ENCODE measurements at regions not wholly inside any gene's neighbourhood (a gene's known extent, or its start where the extent isn't known, plus 50 kb on each side); places are given as distances from the start of the nearest gene placed in this dataset.
"Not testable (repeated sequence)": the region's sequence is repeated elsewhere in the genome, so short reads cannot be mapped to it uniquely, and the experiment has no call there.

DNA sequence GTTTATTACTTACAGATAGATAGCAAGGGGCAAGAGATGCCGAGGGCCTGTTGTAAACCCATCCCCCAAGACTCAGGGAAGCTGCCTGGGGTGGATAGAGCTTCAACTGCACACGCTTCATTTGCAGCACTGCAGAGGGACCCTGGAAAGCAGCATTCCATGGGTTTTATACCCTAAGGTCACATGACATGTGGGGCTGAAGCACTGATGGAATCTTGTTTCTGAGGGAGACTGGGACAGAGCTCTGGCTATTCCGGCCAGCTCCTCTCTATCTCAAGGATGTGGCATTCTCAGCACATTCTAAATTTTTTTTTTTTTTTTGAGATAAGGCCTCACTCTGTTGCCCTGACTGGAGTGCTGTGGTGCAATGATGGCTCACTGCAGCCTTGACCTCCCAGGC is 300.1 kb downstream of the MYCN start:
- DNase-seq (ENCODE audit: low read depth): no peak

GRCh38 chr2:16239296-16239850 is 299.0 kb downstream of the MYCN start:
- no peak for DNase-seq (ENCODE audit: low read depth)

- DNase-seq (ENCODE audit: low read depth): no peak
Measured at GRCh38 chr2:16238786-16239185, 298.4 kb downstream of the MYCN start.

- DNase-seq (ENCODE audit: low read depth): no peak
Measured at GRCh38 chr2:16238001-16238761, 297.8 kb downstream of the MYCN start.

GRCh38 chr2:16235747-16236146 is 295.4 kb downstream of the MYCN start:
- DNase-seq (ENCODE audit: low read depth): no peak

DNA sequence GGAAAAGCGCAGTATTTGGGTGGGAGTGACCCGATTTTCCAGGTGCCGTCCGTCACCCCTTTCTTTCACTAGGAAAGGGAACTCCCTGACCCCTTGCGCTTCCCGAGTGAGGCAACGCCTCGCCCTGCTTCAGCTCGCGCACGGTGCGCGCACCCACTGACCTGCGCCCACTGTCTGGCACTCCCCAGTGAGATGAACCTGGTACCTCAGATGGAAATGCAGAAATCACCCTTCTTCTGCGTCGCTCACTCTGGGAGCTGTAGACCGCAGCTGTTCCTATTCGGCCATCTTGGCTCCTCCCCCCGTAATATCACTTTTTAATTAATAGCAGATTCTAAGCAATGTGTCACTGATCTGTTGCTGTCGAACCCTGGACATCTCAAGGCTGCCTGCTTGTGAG is 294.9 kb downstream of the MYCN start:
- not testable (repeated sequence) for DNase-seq (ENCODE audit: low read depth)

DNA sequence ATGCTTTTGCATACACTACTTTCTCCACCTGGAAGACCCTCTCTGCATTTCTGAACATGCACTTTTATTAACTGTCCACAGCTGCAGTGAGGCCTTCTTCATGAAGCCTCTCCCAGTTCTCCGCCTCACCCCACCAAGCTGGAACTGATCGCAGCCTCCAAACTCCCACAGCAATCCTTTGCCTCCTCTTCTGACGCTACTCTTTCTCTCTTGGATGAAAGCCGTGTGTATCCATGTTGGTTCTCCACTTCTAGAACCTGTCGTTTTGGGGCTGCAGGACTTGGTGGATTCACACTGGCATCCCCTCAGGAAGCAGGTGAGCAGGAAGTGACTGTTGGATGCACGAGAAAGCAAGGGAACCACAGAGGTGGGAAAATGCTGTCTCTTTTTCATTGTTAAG is 288.6 kb downstream of the MYCN start:
- DNase-seq (ENCODE audit: low read depth): no peak

DNA sequence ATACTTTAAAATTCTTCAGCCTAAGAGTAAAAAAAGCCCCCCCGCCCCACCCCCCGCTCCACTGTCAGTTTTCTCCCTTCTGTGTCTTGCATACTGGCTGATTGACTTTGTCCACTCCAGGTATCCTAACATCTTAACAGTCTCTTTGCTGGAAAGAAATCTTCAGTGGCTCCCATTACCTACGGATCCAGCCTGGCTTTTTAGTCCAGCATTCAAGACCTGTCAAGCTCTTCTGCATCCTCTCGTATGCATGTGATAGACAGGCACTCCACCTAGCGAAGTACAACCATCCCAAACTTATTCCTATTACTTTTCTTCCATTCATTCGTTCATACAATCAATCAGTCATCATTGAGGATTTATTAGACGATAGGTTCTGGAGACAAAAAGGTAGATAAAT is 288.1 kb downstream of the MYCN start:
- DNase-seq (ENCODE audit: low read depth): no peak

DNA sequence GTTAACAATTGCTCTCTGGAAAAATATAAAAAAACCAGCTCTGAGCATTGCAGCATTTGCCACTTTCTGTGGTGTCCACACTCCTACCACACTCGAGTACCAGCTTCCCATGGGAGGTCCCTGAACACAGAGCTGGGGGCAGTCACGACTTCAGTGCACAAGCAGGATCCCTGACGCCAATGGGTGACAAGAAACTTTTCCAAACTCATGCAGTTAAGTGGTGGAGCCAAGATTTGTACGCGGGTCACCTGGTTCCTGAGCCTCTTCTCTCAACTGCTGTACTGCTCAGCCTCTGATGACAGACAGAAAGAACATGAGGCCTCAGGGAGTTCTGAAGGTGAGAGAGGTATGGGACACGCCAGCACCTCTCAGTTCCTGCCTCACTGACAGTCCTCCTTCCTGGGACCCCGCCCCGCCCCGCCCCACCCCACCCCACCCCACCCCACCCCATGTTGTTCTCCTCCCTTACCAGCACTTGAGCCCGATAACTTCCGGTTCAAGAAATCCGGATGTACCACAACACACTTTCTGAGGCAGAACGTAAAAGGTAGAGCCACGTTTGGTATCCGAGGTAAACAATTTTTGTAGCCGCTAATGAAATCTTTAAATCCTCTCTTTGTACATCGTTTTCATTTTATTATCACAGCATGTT is 287.6 kb downstream of the MYCN start:
- DNase-seq (ENCODE audit: low read depth): no peak

DNA sequence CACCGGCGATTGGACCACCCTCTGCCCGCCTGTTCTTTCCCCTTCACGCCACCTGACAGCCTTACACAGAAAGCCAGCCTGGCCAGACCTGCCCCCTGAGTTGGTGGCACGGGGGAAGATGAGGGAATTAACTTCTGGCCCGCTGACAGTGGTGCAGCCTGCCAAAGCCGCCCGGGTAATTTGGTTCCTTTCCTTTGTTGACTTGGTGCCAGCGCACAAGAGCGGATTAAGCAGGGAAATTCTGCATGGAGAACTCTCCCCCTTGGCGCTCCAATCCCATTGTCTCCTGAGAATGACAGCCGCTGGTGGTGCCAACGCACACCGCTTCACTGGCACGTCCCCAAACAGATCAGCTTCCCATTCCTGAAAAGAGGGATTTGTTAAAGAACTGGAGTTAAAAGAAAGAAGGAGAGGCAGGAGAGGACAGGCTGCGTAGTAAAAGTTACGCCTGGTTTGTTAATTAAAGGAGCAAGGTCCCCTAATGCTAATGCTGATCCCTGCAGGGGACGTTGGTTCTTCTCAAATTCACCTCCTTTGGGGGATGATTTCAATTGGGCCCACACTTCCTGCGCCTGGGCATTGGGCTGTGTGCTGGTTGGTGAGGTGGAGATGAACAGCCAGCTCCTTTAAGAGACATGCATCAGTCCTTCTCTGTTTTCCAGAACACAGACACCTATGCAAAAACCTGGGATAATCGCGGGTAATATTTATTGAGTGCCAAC is 286.8 kb downstream of the MYCN start:
- no peak for DNase-seq (ENCODE audit: low read depth)

DNA sequence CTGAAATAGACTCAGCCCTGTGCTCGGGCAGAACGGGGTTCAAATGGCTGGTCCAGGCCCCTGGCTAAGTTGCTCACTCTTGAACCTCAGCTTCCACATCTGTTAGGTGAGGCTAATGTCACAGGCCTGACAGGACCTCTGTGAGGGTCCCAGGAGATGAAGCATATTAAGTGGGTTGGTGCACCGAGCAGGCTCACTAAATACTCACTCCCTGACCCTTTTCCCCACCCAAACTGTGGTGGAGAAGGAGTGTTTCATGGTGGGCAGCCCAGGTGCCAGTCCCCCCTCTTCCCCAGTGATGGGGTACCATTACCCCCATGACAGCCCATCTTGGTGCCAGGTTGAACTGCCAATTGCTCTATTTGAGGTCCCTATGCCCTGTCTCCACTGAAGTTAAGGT is 286.0 kb downstream of the MYCN start:
- DNase-seq (ENCODE audit: low read depth): no peak

- no peak for DNase-seq (ENCODE audit: low read depth)
Measured at GRCh38 chr2:16225545-16225944, 285.2 kb downstream of the MYCN start.

- no peak for DNase-seq (ENCODE audit: low read depth)
Measured at GRCh38 chr2:16225071-16225470, 284.7 kb downstream of the MYCN start.

DNA sequence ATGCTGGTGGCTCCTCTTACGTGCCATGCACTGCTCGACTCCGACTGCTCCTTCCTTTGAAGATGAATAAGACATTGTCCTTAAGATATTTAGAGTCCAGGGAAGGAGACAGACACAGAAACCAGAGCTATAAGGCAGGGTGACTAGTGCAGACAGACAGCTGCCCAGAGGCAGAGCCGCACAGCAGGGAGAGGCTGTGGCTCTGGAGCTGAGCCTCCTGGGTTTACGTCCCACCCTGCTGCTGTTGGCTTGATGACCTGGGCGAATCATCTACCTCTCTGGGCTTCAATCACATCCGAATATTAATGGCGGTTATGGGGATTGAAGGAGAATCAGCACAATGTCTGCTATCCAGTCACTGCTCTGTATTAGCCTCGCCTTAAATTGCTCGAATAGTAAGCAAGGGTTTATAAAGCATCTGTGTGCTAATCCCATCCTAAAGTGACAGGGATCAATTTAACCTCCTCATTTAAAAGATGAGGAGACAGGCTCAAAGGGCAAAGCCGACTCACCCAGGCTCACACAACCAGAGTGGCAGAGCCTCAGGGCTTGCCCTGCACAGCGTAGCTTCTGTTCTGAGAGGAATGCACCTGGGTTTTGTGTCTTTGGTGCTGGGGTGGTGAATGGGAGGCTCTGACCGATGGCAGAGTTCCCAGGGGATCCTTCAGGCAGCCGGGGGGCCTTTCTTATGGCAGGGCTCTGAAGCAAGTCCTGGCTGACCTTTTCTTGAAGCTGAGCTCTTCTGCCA is 284.1 kb downstream of the MYCN start:
- no peak for DNase-seq (ENCODE audit: low read depth)

GRCh38 chr2:16223841-16224177 is 283.5 kb downstream of the MYCN start:
- DNase-seq (ENCODE audit: low read depth): no peak

GRCh38 chr2:16223161-16223840 is 283.0 kb downstream of the MYCN start:
- no peak for DNase-seq (ENCODE audit: low read depth)

- DNase-seq (ENCODE audit: low read depth): no peak
Measured at GRCh38 chr2:16222326-16222725, 282.0 kb downstream of the MYCN start.

DNA sequence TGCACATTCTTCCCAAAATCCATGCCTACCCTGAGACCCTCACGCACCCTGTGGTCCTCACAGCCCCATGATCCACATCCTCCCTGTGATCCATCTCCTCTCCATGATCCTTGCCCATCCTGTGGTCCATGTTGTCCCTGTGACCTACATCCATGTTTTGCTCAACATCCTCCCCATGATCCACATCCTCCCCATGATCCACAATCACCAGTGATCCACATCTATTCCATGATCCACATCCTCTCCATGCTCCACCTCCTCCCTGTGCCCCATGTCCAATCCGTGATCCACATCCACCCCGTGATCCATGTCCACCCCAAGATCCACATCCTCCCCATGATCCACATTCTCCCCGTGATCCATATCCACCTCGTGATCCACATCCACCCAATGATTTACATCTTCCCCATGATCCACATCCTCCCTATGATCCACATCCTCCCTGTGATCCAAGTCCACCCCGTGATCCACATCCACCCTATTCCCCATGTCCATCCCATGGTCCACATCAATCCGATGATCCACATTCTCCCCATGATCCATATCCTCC is 281.2 kb downstream of the MYCN start:
- no peak for DNase-seq (ENCODE audit: low read depth)

DNA sequence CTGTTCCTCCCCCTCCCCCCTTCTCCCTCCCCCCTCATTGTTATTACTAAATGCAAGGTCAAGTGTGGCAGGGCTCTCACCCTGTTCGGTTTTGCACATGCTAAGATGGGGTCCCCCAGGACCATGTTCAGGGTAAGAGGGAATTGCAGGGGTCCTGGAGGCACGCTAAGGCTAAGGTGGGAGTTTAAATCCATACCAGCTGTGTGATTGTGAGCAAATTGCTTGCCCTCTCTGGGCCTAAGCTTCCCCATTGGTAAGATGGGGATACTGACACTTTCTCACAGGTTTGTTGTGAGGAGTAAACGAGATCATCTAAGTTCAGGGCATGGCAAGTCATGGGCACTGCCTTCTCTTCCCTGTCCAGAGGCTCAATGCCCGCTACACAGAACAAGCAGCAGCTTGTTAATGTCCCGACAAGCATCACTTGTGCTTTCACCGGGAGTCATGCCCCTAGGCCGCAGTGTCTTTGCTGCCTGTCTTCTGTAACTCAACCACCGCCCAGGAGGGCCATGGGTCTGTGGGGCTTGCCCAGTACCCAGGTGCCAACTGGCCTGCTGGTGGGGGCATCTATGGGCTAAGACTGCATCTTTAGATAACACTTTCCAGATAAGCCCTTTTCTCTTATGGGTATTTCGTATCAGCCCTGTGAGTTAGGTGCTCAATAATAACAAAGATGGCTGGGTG is 279.1 kb downstream of the MYCN start:
- no peak for DNase-seq (ENCODE audit: low read depth)

DNA sequence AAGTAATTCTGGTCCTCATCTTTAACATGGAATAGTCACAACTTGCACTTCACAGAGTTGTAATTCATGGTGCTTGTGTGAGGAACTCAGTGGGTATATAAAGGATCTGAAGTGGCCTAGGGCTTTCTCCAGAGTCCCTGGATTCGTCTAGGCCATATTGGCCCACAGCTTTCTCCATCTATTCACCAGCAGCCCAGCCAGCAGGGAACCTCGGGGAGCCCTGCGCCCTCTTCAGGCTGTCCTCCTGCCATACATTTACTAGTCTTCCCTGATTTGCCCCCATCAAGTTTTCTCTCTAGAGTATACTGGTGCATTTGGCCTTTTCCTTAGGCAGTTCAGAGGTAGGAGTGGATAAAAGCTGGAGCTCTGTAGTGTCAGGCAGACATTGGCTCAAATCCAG is 278.3 kb downstream of the MYCN start:
- no peak for DNase-seq (ENCODE audit: low read depth)

DNA sequence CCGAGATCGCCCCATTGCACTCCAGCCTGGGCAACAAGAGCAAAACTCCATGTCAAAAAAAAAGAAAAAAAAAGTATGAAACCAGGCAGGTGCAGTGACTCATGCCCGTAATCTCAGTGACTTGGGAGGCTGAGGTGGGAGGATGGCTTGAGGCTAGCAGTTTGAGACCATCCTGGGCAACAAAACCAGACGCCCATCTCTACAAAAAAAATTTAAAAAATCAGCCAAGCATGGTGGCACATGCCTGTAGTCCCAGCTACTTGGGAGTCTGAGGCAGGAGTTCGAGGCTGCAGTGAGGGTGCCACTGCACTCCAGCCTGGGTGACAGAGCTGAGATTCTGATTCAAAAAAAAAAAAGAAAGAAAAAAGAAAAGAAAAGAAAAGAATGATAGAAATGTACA is 277.8 kb downstream of the MYCN start:
- no peak for DNase-seq (ENCODE audit: low read depth)
